GM12864 (cell line): ENCODE measurements at regions not wholly inside any gene's neighbourhood (a gene's known extent, or its start where the extent isn't known, plus 50 kb on each side); places are given as distances from the start of the nearest gene placed in this dataset.
A peak's percentile ranks its signal among the peaks of the same experiment; 100 is the strongest.

Source experiments
- DNase-seq: peaks from one replicate; pipeline ENCODE4 v3.0.0-alpha.2; 2011; ENCODE audit warnings: low read depth
- H3K4me3 ChIP-seq: 2 replicates; pipeline ENCODE4 v1.5.1; 2011; ENCODE audit warnings: mild to moderate bottlenecking, low read depth, low read length, control low read depth
- CTCF ChIP-seq: IDR thresholded peaks from 2 replicates; pipeline ENCODE4 v1.5.1; 2011; ENCODE audit warnings: low read depth, mild to moderate bottlenecking, moderate library complexity, low read length, control low read depth, inconsistent platforms; ENCODE audit errors: missing control alignments

GRCh38 chr18:60010984-60011383 lies 111.2 kb downstream of the PMAIP1 start:
- H3K4me3 ChIP-seq: no peak overlapping the region
- DNase-seq: no peak
- no peak for TF ChIP-seq CTCF

GRCh38 chr18:60010513-60010912 lies 110.7 kb downstream of the PMAIP1 start:
- H3K4me3 ChIP-seq: no peak overlapping the region
- no peak for TF ChIP-seq CTCF
- DNase-seq: no peak

GRCh38 chr18:60007661-60008060 lies 107.9 kb downstream of the PMAIP1 start:
- no peak for DNase-seq
- no peak for TF ChIP-seq CTCF

GRCh38 chr18:60003610-60004185 lies 103.9 kb downstream of the PMAIP1 start:
- no peak for DNase-seq
- no peak overlapping the region for H3K4me3 ChIP-seq
- no peak for TF ChIP-seq CTCF

More at GRCh38 chr18:60007661-60008060, 107.9 kb downstream of the PMAIP1 start:
- H3K4me3 ChIP-seq: no peak overlapping the region

GRCh38 chr18:59996370-59996966 lies 96.7 kb downstream of the PMAIP1 start:
- no peak for DNase-seq
- TF ChIP-seq CTCF: peak; percentile 74

GRCh38 chr18:59994357-59994756 lies 94.6 kb downstream of the PMAIP1 start:
- DNase-seq: no peak
- no peak overlapping the region for H3K4me3 ChIP-seq

More at GRCh38 chr18:59996370-59996966, 96.7 kb downstream of the PMAIP1 start:
- no peak overlapping the region for H3K4me3 ChIP-seq

More at GRCh38 chr18:59994357-59994756, 94.6 kb downstream of the PMAIP1 start:
- TF ChIP-seq CTCF: peak; percentile 42
